Mesothelial cell of epicardium (in vitro differentiated cells): ENCODE measurements at regions not wholly inside any gene's neighbourhood (a gene's known extent, or its start where the extent isn't known, plus 50 kb on each side); places are given as distances from the start of the nearest gene placed in this dataset.

Source experiments
- DNase-seq, 2 experiments: peaks; one replicate each; pipeline ENCODE4 v3.0.0; 2021; ENCODE audit warnings: low spot score in 2 of 2; ENCODE audit not compliant: unreplicated experiment in 2 of 2
- H3K27ac Mint-ChIP-seq: 2 replicates; pipeline ENCODE4 v1.8.0; 2021; ENCODE audit warnings: mixed read lengths
- H3K27me3 Mint-ChIP-seq: 2 replicates; pipeline ENCODE4 v1.8.0; 2021; ENCODE audit warnings: low read depth, mixed read lengths
- H3K36me3 Mint-ChIP-seq: 2 replicates; pipeline ENCODE4 v1.8.0; 2021; ENCODE audit warnings: mixed read lengths
- H3K4me1 Mint-ChIP-seq: 2 replicates; pipeline ENCODE4 v1.8.0; 2021; ENCODE audit warnings: mixed read lengths
- H3K4me3 Mint-ChIP-seq: 2 replicates; pipeline ENCODE4 v1.8.0; 2021; ENCODE audit warnings: mild to moderate bottlenecking, moderate library complexity, mixed read lengths
- H3K9me3 Mint-ChIP-seq: 2 replicates; pipeline ENCODE4 v1.8.0; 2021; ENCODE audit warnings: mixed read lengths
- TF ChIP-seq, protein P1 (sequence below): fragments of 200-600 bp; sonication (generic); IDR thresholded peaks from one replicate; pipeline ENCODE4 v1.5.0; 2021; ENCODE audit warnings: antibody characterized with exemption; ENCODE audit not compliant: unreplicated experiment

DNA sequence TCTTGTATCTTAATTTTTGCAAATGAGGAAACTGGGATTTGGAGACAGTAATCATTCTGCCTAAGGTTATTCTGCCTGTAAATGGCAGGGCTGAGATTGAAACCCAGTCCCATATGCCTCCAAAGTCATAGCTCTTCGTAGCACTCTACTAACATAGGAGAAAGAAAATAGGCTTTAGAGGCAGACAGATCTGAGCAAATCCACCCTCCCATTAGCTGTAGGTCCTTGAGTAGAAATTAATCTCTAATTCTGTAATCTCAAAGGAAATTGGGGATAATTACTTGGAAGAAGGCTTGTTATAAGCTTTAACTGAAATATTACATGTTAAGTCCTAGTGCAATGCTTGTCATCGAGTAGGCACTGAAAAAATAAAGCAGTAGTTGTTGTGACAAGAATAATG is 252.1 kb upstream of the PEX5L start:
- H3K4me3 Mint-ChIP-seq = no peak overlapping the region
- no peaks in the 10 kb centered on the region for H3K9me3 Mint-ChIP-seq
- no peaks in the 10 kb centered on the region for H3K36me3 Mint-ChIP-seq
- no peak overlapping the region for H3K27ac Mint-ChIP-seq
- TF ChIP-seq, protein P1, sequence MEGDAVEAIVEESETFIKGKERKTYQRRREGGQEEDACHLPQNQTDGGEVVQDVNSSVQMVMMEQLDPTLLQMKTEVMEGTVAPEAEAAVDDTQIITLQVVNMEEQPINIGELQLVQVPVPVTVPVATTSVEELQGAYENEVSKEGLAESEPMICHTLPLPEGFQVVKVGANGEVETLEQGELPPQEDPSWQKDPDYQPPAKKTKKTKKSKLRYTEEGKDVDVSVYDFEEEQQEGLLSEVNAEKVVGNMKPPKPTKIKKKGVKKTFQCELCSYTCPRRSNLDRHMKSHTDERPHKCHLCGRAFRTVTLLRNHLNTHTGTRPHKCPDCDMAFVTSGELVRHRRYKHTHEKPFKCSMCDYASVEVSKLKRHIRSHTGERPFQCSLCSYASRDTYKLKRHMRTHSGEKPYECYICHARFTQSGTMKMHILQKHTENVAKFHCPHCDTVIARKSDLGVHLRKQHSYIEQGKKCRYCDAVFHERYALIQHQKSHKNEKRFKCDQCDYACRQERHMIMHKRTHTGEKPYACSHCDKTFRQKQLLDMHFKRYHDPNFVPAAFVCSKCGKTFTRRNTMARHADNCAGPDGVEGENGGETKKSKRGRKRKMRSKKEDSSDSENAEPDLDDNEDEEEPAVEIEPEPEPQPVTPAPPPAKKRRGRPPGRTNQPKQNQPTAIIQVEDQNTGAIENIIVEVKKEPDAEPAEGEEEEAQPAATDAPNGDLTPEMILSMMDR = no peak
- H3K27me3 Mint-ChIP-seq = peaks cover 15% of the 10 kb centered on the region
- DNase-seq = no peak
- no peaks in the 10 kb centered on the region for H3K4me1 Mint-ChIP-seq

DNA sequence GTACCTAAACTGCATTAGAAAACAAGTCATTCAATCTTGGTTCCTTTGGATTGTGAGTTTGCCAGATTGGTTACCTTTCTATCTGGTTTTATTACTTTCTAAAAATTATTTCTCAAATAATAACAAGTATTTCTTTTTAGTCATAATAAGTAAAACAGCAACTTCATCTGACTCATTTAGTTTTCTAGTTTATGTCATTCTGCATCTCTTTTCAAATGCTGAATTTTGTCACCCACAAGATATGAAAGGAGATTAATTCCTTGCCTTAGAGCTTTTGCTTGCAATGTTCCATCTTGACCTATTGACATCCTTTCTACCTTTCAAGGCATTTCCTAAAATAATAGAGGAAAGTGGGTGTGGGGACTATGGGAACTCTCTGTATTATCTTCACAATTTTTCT is 253.6 kb upstream of the PEX5L start:
- peaks cover 13% of the 10 kb centered on the region for H3K27me3 Mint-ChIP-seq
- no peak for DNase-seq
- H3K4me1 Mint-ChIP-seq = peaks cover 2% of the 10 kb centered on the region
- H3K9me3 Mint-ChIP-seq = no peaks in the 10 kb centered on the region
- no peak overlapping the region for H3K4me3 Mint-ChIP-seq
- no peak overlapping the region for H3K27ac Mint-ChIP-seq
- TF ChIP-seq, protein P1 = no peak
- no peaks in the 10 kb centered on the region for H3K36me3 Mint-ChIP-seq

DNA sequence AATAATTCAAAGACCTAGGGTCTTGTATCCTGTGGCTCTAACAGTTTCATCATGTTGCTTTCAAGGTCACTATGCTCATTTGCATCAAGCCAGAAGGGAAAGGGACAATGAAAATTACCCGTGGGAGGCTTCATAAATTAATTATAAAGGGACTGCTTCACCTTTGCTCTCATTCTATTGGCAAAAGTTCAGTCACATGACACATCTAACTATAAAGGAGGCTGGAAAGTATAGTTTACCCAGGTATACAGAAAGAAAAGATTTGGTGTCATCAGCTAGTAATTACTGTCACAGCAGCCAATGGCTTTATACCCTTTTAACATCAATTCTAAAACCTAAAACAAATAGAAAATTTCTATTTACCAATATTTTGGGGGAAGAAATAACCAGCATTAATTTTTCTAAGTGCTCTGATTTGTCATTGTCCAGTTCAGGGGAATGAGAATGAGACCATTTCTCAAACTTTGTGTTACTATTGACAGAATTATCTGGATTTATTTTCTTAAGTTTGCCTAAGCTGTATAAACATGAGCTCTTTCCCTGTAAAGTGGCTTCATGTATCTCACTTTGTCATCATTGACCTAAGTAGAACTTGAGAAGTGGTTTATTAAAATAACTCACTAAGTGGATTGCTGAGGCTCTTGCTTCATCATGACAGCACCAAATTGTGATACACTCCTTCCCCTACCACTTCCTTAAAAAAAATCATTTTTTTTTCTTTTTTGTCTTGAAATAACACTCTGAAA is 257.7 kb upstream of the PEX5L start:
- no peak for DNase-seq
- H3K4me1 Mint-ChIP-seq = peaks cover 15% of the 10 kb centered on the region
- no peak overlapping the region for H3K27ac Mint-ChIP-seq
- H3K9me3 Mint-ChIP-seq = no peaks in the 10 kb centered on the region
- no peaks in the 10 kb centered on the region for H3K36me3 Mint-ChIP-seq
- no peaks in the 10 kb centered on the region for H3K27me3 Mint-ChIP-seq
- H3K4me3 Mint-ChIP-seq = no peak overlapping the region
- TF ChIP-seq, protein P1 = no peak

DNA sequence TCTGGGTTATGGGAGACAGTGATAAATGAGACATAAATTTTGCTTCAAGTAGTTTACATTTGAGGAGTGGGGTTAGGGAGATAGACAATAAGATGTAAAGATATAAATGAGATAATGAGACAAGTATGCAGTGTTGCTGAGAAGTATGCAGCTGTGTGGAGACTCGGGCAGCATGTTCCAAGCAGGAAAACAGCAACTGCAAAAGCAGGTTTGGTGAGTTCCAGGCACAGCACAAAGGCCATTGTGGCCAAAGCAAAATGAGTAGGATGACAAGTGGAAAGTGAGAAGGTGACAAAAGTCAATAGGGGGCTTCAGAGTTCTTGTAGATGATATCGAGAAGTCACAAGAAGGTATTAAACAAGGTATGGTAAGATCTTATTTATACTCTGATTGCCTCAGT is 259.1 kb upstream of the PEX5L start:
- no peak for DNase-seq
- no peaks in the 10 kb centered on the region for H3K27me3 Mint-ChIP-seq
- peaks cover 15% of the 10 kb centered on the region for H3K4me1 Mint-ChIP-seq
- H3K27ac Mint-ChIP-seq = no peak overlapping the region
- TF ChIP-seq, protein P1 = no peak
- H3K4me3 Mint-ChIP-seq = no peak overlapping the region
- H3K36me3 Mint-ChIP-seq = no peaks in the 10 kb centered on the region
- no peaks in the 10 kb centered on the region for H3K9me3 Mint-ChIP-seq

DNA sequence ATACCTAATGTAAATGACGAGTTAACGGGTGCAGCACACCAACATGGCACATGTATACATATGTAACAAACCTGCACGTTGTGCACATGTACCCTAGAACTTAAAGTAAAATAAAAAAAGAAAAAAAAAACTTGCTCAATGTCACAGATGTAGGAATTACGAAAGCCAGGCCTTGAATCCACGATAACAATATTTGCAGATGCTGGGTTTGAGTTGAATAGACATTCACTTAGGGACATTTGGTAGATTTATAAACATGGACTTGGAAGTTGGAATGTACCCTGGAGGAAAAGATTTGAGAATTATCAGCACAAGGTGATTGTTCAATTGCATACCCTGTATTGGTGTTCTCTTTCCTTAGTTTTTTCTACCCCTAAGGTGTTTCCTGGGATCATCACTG is 260.2 kb upstream of the PEX5L start:
- TF ChIP-seq, protein P1 = no peak
- no peaks in the 10 kb centered on the region for H3K9me3 Mint-ChIP-seq
- H3K4me3 Mint-ChIP-seq = no peak overlapping the region
- H3K27ac Mint-ChIP-seq = no peak overlapping the region
- peaks cover 2% of the 10 kb centered on the region for H3K27me3 Mint-ChIP-seq
- DNase-seq = no peak
- H3K36me3 Mint-ChIP-seq = no peaks in the 10 kb centered on the region
- peaks cover 15% of the 10 kb centered on the region for H3K4me1 Mint-ChIP-seq

DNA sequence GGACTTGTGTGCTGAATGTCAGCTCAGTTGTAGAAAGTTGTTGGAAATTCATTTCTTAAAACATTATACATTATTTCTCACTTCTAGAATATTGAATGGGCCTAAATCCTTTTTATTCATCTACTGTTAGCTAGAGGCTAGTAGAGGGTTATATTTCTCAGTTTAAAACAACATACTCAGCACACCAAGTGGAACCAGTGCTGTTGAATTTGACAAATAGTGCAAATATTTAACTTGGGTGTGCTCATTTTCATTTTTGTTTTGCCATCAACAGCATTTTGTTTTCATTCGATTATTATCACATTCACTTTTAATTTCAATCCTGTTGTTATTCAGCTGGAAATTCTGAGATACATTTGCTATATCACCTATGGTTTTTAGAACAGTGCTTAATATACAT is 269.4 kb upstream of the PEX5L start:
- Mint-ChIP-seq H3K4me1 (no peaks in the 10 kb centered on the region), H3K27me3 (peaks cover 5% of the 10 kb centered on the region), H3K36me3 (no peaks in the 10 kb centered on the region), H3K9me3 (no peaks in the 10 kb centered on the region), H3K27ac (no peak overlapping the region), H3K4me3 (no peak overlapping the region)
- DNase-seq = no peak
- TF ChIP-seq, protein P1 = no peak
